ENCODE measurements at regions not wholly inside any gene's neighbourhood (a gene's known extent, or its start where the extent isn't known, plus 50 kb on each side); places are given as distances from the start of the nearest gene placed in this dataset.
"Not testable (repeated sequence)": the region's sequence is repeated elsewhere in the genome, so short reads cannot be mapped to it uniquely, and the experiment has no call there.

DNA sequence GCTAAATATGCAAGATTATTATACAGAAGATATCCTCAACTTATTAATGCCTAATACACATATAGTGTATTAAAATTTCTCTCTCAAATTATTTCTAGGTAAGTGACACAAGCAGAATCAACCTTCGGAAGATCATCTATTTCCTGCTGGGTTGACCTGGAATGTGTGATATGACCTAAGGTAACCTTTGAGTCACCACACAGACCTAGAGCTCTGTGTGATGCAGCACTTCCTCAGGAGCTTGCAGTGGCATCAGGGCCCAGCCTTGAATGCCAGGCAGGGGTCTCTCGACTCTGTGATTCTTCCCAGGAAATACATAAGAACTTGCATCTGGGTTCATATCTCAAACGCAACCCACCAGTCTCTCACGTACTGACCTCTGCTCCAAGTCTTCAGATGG, 385.3 kb downstream of the RPIA start:
- not testable (repeated sequence) for H3K9ac ChIP-seq (ENCODE audit: low read length); H3K27me3 ChIP-seq (ENCODE audit: low read length); H3K4me1 ChIP-seq (ENCODE audit: low read length); H3K9me3 ChIP-seq (ENCODE audit: low read length); H3K79me2 ChIP-seq (ENCODE audit: low read length); H3K4me2 ChIP-seq (ENCODE audit: low read depth, low read length, poor library complexity, severe bottlenecking); H2AFZ ChIP-seq (ENCODE audit: low read length); H4K20me1 ChIP-seq (ENCODE audit: insufficient read depth, low read depth, low read length); H3K36me3 ChIP-seq (ENCODE audit: insufficient read depth, low read length); H3K9me2 ChIP-seq (replicated peaks; ENCODE audit: insufficient read depth, low read length); H3K4me3 ChIP-seq (ENCODE audit: low read length)
- 0 out of 2 replicates have a peak overlapping the region, but pooled peaks have one; percentile 45 for H3K27ac ChIP-seq (ENCODE audit: low read length)
- DNase-seq, result peak; percentile 14

DNA sequence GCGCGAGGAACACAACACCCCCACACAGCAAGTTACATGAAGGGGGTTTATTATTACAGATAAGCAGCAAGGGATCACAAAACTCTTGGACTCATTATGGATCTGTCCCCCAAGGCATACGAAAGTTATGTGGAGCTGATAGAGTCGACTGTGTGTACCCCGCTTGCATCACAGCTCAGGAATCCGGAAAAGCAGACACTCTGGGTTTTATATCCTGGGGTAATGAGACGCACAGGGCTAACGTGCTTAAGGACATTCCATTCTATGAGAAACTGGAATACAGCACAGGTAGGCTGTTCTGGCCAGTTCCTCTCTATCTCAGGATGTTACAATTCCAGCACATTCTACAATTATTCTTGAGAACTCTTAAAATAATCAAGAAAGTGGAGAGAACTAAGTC, 401.4 kb downstream of the RPIA start:
- not testable (repeated sequence) for H3K4me2 ChIP-seq (ENCODE audit: low read depth, low read length, poor library complexity, severe bottlenecking); H2AFZ ChIP-seq (ENCODE audit: low read length); H3K79me2 ChIP-seq (ENCODE audit: low read length); H4K20me1 ChIP-seq (ENCODE audit: insufficient read depth, low read depth, low read length); H3K4me3 ChIP-seq (ENCODE audit: low read length); H3K4me1 ChIP-seq (ENCODE audit: low read length); H3K27me3 ChIP-seq (ENCODE audit: low read length); DNase-seq; H3K9me3 ChIP-seq (ENCODE audit: low read length); H3K27ac ChIP-seq (ENCODE audit: low read length); H3K36me3 ChIP-seq (ENCODE audit: insufficient read depth, low read length); H3K9me2 ChIP-seq (replicated peaks; ENCODE audit: insufficient read depth, low read length); H3K9ac ChIP-seq (ENCODE audit: low read length)

DNA sequence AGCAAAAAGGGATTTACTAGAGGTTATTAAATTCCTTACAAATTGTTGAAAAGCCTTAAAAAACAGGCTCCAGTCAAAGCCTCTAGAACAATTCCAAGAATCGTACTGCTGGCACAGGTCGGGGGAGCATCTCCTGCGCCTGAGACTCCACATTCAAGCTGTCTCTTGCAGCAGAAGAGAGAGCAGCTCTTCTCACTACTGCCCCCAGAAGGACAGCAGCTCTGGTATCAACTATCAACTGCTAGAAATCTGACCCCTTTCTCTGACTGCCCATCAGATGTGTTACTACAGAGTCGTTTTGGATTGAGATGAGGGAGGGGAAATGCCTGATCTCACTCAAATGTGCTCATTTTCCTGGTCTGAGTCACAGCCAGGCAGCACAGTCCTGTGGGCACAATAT, 403.6 kb downstream of the RPIA start:
- H2AFZ ChIP-seq (ENCODE audit: low read length); H3K27me3 ChIP-seq (ENCODE audit: low read length); H3K27ac ChIP-seq (ENCODE audit: low read length); H3K9me3 ChIP-seq (ENCODE audit: low read length); DNase-seq; H3K79me2 ChIP-seq (ENCODE audit: low read length); H3K4me1 ChIP-seq (ENCODE audit: low read length); H3K9me2 ChIP-seq (replicated peaks; ENCODE audit: insufficient read depth, low read length); H3K4me3 ChIP-seq (ENCODE audit: low read length); H3K9ac ChIP-seq (ENCODE audit: low read length); H3K4me2 ChIP-seq (ENCODE audit: low read depth, low read length, poor library complexity, severe bottlenecking); H3K36me3 ChIP-seq (ENCODE audit: insufficient read depth, low read length); H4K20me1 ChIP-seq (ENCODE audit: insufficient read depth, low read depth, low read length): not testable (repeated sequence)

DNA sequence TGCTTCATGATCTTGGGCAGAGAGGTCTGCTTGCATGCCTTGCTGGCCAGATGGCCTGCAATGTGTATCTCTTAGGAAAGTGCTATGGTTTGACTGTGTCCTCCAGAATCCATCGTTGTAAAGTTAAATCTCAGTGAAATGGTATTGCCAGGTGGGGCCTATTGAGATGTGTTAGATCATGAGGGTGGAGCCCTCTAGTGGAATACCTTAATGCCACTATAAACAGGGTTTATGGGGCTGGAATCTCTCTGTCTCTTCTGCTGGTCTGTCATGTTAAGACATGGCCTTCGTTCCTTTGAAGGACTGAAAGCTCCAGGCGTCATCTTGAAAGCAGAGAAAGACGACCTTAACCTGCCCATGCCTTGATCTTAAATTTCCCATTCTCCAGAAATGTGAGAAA, 411.1 kb downstream of the RPIA start:
- H3K4me1 ChIP-seq (ENCODE audit: low read length); H3K4me3 ChIP-seq (ENCODE audit: low read length); H3K4me2 ChIP-seq (ENCODE audit: low read depth, low read length, poor library complexity, severe bottlenecking); H3K9me3 ChIP-seq (ENCODE audit: low read length); H3K27me3 ChIP-seq (ENCODE audit: low read length); H3K9ac ChIP-seq (ENCODE audit: low read length); DNase-seq; H4K20me1 ChIP-seq (ENCODE audit: insufficient read depth, low read depth, low read length); H3K36me3 ChIP-seq (ENCODE audit: insufficient read depth, low read length); H3K27ac ChIP-seq (ENCODE audit: low read length); H3K79me2 ChIP-seq (ENCODE audit: low read length); H2AFZ ChIP-seq (ENCODE audit: low read length); H3K9me2 ChIP-seq (replicated peaks; ENCODE audit: insufficient read depth, low read length): not testable (repeated sequence)

DNA sequence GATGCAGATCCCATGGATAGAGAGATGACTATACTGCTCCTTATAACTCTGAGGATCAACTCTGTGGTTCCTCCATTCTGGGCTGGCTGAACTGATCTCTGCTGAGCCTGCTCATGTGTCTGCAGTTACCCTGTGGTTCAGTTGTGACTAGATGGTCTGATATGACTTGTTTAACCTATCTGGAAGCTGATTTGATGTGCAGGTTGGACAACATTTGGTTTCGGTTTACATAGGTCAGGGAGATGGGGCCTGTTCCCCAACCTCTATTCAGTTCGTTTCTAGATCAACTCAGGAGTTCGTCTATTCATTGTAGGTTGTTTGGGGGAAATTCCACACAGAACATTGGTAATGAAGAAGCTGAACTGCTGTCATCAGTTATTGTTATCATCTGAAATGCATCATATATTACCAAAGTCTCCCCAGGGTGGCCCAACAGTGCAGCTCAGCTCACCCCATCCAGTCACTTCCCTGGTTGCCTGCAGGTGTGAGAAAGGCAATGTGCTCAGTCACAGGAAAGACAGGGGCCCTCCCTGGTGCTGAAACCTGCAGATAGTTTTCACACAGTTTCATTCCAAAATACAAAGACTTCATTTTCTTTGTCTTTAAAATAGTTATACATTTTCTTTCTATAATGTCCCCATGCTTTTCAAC, 415.0 kb downstream of the RPIA start:
- DNase-seq; H2AFZ ChIP-seq (ENCODE audit: low read length); H3K36me3 ChIP-seq (ENCODE audit: insufficient read depth, low read length); H3K9me2 ChIP-seq (replicated peaks; ENCODE audit: insufficient read depth, low read length); H3K9me3 ChIP-seq (ENCODE audit: low read length); H4K20me1 ChIP-seq (ENCODE audit: insufficient read depth, low read depth, low read length); H3K27ac ChIP-seq (ENCODE audit: low read length); H3K27me3 ChIP-seq (ENCODE audit: low read length); H3K79me2 ChIP-seq (ENCODE audit: low read length); H3K9ac ChIP-seq (ENCODE audit: low read length); H3K4me3 ChIP-seq (ENCODE audit: low read length); H3K4me1 ChIP-seq (ENCODE audit: low read length); H3K4me2 ChIP-seq (ENCODE audit: low read depth, low read length, poor library complexity, severe bottlenecking): not testable (repeated sequence)

DNA sequence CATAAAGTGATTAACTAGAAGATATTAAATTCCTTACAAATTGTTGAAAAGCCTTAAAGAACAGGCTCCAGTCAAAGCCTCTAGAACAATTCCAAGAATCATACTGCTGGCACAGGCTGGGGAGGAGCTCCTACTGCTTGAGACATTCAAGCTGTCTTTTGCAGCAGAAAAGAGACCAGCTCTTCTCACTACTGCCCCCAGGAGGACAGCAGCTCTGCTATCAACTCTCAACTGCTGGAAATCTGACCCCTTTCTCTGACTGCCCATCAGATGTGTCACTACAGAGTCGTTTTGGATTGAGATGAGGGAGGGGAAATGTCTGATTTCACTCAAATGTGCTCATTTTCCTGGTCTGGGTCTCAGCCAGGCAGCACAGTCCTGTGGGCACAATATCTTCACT, 421.0 kb downstream of the RPIA start:
- H3K79me2 ChIP-seq (ENCODE audit: low read length); H3K9ac ChIP-seq (ENCODE audit: low read length); H3K9me2 ChIP-seq (replicated peaks; ENCODE audit: insufficient read depth, low read length); H4K20me1 ChIP-seq (ENCODE audit: insufficient read depth, low read depth, low read length); H2AFZ ChIP-seq (ENCODE audit: low read length); H3K9me3 ChIP-seq (ENCODE audit: low read length); H3K27ac ChIP-seq (ENCODE audit: low read length); H3K36me3 ChIP-seq (ENCODE audit: insufficient read depth, low read length); DNase-seq; H3K4me3 ChIP-seq (ENCODE audit: low read length); H3K4me1 ChIP-seq (ENCODE audit: low read length); H3K27me3 ChIP-seq (ENCODE audit: low read length); H3K4me2 ChIP-seq (ENCODE audit: low read depth, low read length, poor library complexity, severe bottlenecking): not testable (repeated sequence)

DNA sequence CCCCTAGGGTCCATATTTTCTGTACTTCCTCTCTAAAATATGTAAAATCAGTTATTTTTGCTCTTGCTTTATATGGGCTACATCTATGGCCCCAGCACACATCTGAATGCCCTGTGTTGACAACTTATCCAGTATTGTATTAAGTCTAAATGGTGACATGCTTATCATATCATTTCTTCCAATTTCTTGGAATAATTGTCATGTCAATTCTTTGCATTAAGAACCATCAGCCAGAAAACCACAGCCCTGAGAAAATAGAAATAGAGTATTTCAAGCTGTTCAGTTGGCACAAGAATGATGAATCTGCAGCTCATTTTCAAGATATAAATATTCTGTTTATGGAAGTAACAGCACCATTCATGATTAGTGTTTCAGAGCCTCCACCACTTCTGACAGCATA, 421.8 kb downstream of the RPIA start:
- H3K27me3 ChIP-seq (ENCODE audit: low read length); H3K79me2 ChIP-seq (ENCODE audit: low read length); H4K20me1 ChIP-seq (ENCODE audit: insufficient read depth, low read depth, low read length); H2AFZ ChIP-seq (ENCODE audit: low read length); H3K4me3 ChIP-seq (ENCODE audit: low read length); H3K9me3 ChIP-seq (ENCODE audit: low read length); H3K27ac ChIP-seq (ENCODE audit: low read length); H3K9me2 ChIP-seq (replicated peaks; ENCODE audit: insufficient read depth, low read length); H3K36me3 ChIP-seq (ENCODE audit: insufficient read depth, low read length); DNase-seq; H3K4me2 ChIP-seq (ENCODE audit: low read depth, low read length, poor library complexity, severe bottlenecking); H3K4me1 ChIP-seq (ENCODE audit: low read length); H3K9ac ChIP-seq (ENCODE audit: low read length): not testable (repeated sequence)

DNA sequence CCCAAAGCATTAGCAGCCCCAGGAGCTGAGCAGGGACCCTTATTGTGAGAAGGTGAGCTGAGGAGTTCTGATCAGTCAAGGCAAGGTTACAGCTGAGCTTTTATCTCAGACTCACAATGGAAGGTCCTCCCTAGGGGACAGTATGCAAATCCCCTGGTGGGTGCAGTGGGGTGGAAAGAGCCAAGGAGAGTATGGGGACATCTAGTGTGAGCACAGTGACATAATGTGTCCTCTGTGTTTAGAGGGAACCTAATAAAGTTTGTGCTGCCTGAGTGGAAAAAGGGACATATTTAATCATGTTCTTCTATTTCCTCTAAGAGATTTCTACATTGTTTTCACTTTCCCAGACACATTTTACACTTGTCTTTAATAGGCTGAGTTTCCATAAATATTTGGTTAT, 438.0 kb downstream of the RPIA start:
- not testable (repeated sequence) for H3K36me3 ChIP-seq (ENCODE audit: insufficient read depth, low read length); H3K9ac ChIP-seq (ENCODE audit: low read length); H2AFZ ChIP-seq (ENCODE audit: low read length); DNase-seq; H3K27me3 ChIP-seq (ENCODE audit: low read length); H4K20me1 ChIP-seq (ENCODE audit: insufficient read depth, low read depth, low read length); H3K9me3 ChIP-seq (ENCODE audit: low read length); H3K79me2 ChIP-seq (ENCODE audit: low read length); H3K4me2 ChIP-seq (ENCODE audit: low read depth, low read length, poor library complexity, severe bottlenecking); H3K9me2 ChIP-seq (replicated peaks; ENCODE audit: insufficient read depth, low read length); H3K27ac ChIP-seq (ENCODE audit: low read length); H3K4me3 ChIP-seq (ENCODE audit: low read length); H3K4me1 ChIP-seq (ENCODE audit: low read length)

DNA sequence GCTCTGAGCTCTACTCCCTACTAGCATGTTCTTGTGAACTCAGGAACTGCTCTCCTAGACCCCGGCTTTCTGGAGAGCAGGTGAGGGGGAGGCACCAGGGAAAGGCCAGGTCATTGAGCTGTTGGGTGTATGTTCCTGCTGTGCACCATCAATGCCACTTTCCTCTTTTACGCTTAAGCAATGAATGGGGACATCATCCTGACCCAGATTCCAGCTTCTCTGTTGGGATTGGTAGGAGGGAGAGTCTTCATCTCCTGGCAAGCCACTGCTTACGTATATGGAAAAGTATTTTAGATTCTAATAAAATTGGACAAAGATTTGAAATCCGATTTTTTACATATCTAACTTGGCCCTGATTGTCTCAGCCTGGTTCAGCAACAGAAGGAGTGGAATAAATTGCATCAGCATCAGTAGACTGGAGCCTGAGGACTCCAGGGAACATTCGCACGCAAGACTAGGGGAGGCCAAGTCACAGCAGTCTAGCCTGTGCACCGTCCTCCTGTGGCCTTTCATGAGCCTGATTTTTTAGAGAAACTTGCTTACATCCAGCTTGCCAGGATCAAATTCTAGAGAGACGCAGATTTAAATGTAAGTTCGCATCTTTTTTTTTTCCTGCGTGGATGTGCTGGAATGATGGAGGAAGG, 439.3 kb downstream of the RPIA start:
- not testable (repeated sequence) for H3K27ac ChIP-seq (ENCODE audit: low read length); H3K79me2 ChIP-seq (ENCODE audit: low read length); H3K4me3 ChIP-seq (ENCODE audit: low read length); H3K9me3 ChIP-seq (ENCODE audit: low read length); H3K27me3 ChIP-seq (ENCODE audit: low read length); H3K9me2 ChIP-seq (replicated peaks; ENCODE audit: insufficient read depth, low read length); H2AFZ ChIP-seq (ENCODE audit: low read length); H3K4me2 ChIP-seq (ENCODE audit: low read depth, low read length, poor library complexity, severe bottlenecking); H3K36me3 ChIP-seq (ENCODE audit: insufficient read depth, low read length); DNase-seq; H3K4me1 ChIP-seq (ENCODE audit: low read length); H4K20me1 ChIP-seq (ENCODE audit: insufficient read depth, low read depth, low read length); H3K9ac ChIP-seq (ENCODE audit: low read length)
